SK-N-SH (cell line): ENCODE measurements at regions not wholly inside any gene's neighbourhood (a gene's known extent, or its start where the extent isn't known, plus 50 kb on each side); places are given as distances from the start of the nearest gene placed in this dataset.

Experiments used
- CTCF ChIA-PET: fragments of 300-600, 350-600 bp; formaldehyde crosslinking; extraction: SDS; loops from one replicate; lab custom pipeline; 2021; lab: Yijun Ruan, JAX
- POLR2A ChIA-PET: fragments of 350-600 bp; sonication (Branson Sonifier 250); formaldehyde crosslinking; extraction: SDS; loops from one replicate; lab custom pipeline; 2020; ENCODE audit warnings: antibody characterized with exemption, inconsistent platforms; lab: Yijun Ruan, JAX
- DNase-seq: peaks from one replicate; pipeline ENCODE4 v3.0.0; 2012
- H2AFZ ChIP-seq: fragments of 200-600 bp; sonication (generic); 2 replicates; pipeline ENCODE4 v1.8.1; 2016; ENCODE audit warnings: antibody characterized with exemption, mild to moderate bottlenecking, low read depth
- H3F3A ChIP-seq: fragments of 200-600 bp; sonication (generic); replicated peaks from 2 replicates; pipeline ENCODE3; 2016; ENCODE audit warnings: antibody characterized with exemption, mild to moderate bottlenecking; ENCODE audit not compliant: insufficient read depth
- H3K27ac ChIP-seq, 2 experiments: fragments of 200-500 bp in 1 of 2; fragments of 200-600 bp in 1 of 2; sonication (Bioruptor generic) in 1 of 2; sonication (generic), shearing (Covaris generic) in 1 of 2; 2 replicates each; pipeline versions ENCODE4 v1.5.1 to v1.6.1; 2014 to 2016; ENCODE audit warnings: low read depth in 2 of 2, inconsistent platforms in 1 of 2, low read length in 1 of 2, mild to moderate bottlenecking in 1 of 2, mixed read lengths in 1 of 2
- H3K27me3 ChIP-seq: fragments of 200-600 bp; sonication (generic), shearing (Covaris generic); 2 replicates; pipeline ENCODE4 v1.6.1; 2016; ENCODE audit warnings: mixed run types; ENCODE audit not compliant: insufficient read depth
- H3K36me3 ChIP-seq, 2 experiments: fragments of 200-500 bp in 1 of 2; fragments of 200-600 bp in 1 of 2; sonication (Bioruptor generic) in 1 of 2; sonication (generic) in 1 of 2; replicated peaks in 1 of 2; 2 replicates each; pipeline versions ENCODE3 to v1.5.1; 2014 to 2016; ENCODE audit warnings: low read length in 1 of 2, mild to moderate bottlenecking in 1 of 2; ENCODE audit not compliant: insufficient read depth in 2 of 2, control insufficient read depth in 1 of 2
- H3K4me1 ChIP-seq, 2 experiments: fragments of 200-500 bp in 1 of 2; fragments of 200-600 bp in 1 of 2; sonication (Bioruptor generic) in 1 of 2; sonication (generic), shearing (Covaris generic) in 1 of 2; 2 replicates each; pipeline versions ENCODE4 v1.5.1 to v1.6.1; 2014 to 2016; ENCODE audit warnings: low read depth in 1 of 2, low read length in 1 of 2, mixed run types in 1 of 2; ENCODE audit not compliant: insufficient read depth in 2 of 2, control insufficient read depth in 1 of 2
- H3K4me2 ChIP-seq: fragments of 200-600 bp; sonication (generic), shearing (Covaris generic); 2 replicates; pipeline ENCODE4 v1.6.1; 2017; ENCODE audit warnings: mixed run types
- H3K4me3 ChIP-seq, 2 experiments: fragments of 200-500 bp in 1 of 2; fragments of 200-600 bp in 1 of 2; sonication (Bioruptor generic) in 1 of 2; sonication (generic), shearing (Covaris generic) in 1 of 2; 2 replicates each; pipeline versions ENCODE4 v1.5.1 to v1.8.1; 2014 to 2016; ENCODE audit warnings: low read depth in 2 of 2, inconsistent platforms in 1 of 2, low read length in 1 of 2, mild to moderate bottlenecking in 1 of 2, mixed read lengths in 1 of 2, moderate library complexity in 1 of 2
- H3K79me2 ChIP-seq: fragments of 200-600 bp; sonication (generic); 2 replicates; pipeline ENCODE4 v1.8.1; 2017; ENCODE audit warnings: mild to moderate bottlenecking; ENCODE audit not compliant: insufficient read depth
- H3K9ac ChIP-seq: fragments of 200-600 bp; sonication (generic); 2 replicates; pipeline ENCODE4 v1.6.1; 2017; ENCODE audit warnings: mixed run types
- H3K9me2 ChIP-seq: fragments of 200-600 bp; sonication (generic); 2 replicates; pipeline ENCODE4 v1.6.1; 2017; ENCODE audit warnings: mixed run types
- H3K9me3 ChIP-seq: fragments of 200-600 bp; sonication (generic); 2 replicates; pipeline ENCODE4 v1.6.1; 2017; ENCODE audit warnings: mixed run types, mild to moderate bottlenecking, moderate library complexity
- H4K20me1 ChIP-seq: fragments of 200-600 bp; sonication (generic); 2 replicates; pipeline ENCODE4 v1.6.1; 2017; ENCODE audit warnings: mild to moderate bottlenecking, mixed run types; ENCODE audit not compliant: insufficient read depth
- ELF1 ChIP-seq: IDR thresholded peaks from 2 replicates; pipeline ENCODE4 v1.4.0; 2012
- FOXM1 ChIP-seq: IDR thresholded peaks from 2 replicates; pipeline ENCODE4 v1.4.0; 2012; ENCODE audit warnings: low read depth, mild to moderate bottlenecking
- MXI1 ChIP-seq: IDR thresholded peaks from 2 replicates; pipeline ENCODE4 v1.6.1; 2012; ENCODE audit warnings: mild to moderate bottlenecking, low read depth, low read length, improper control_type of control experiment
- RAD21 ChIP-seq: IDR thresholded peaks from 2 replicates; pipeline ENCODE4 v1.6.1; 2012; ENCODE audit warnings: mild to moderate bottlenecking, low read length
- REST ChIP-seq: IDR thresholded peaks from 2 replicates; pipeline ENCODE4 v1.6.1; 2012; ENCODE audit warnings: mild to moderate bottlenecking, low read depth, low read length, moderate library complexity
- TEAD4 ChIP-seq: IDR thresholded peaks from 2 replicates; pipeline ENCODE4 v1.4.0; 2012; ENCODE audit warnings: mild to moderate bottlenecking, borderline replicate concordance; ENCODE audit not compliant: insufficient read depth
- WGBS: methylation state at CpG from one replicate; pipeline ENCODE4 v1.1.6; 2017; ENCODE audit warnings: low lambda C conversion rate; 5-methylcytosine and 5-hydroxymethylcytosine counted together
- TF ChIP-seq, protein P1 (sequence below): fragments of 200-600 bp; sonication (generic); IDR thresholded peaks from 2 replicates; pipeline ENCODE4 v1.6.1; 2017; ENCODE audit warnings: antibody characterized with exemption, mild to moderate bottlenecking, moderate library complexity
- TF ChIP-seq, protein P2 (sequence below): IDR thresholded peaks from 2 replicates; pipeline ENCODE4 v1.4.0; 2012; ENCODE audit warnings: low read depth, borderline replicate concordance

GRCh38 chr5:93069276-93069675, 511.7 kb downstream of the NR2F1-AS1 start:
- no peaks in the 10 kb centered on the region for H3F3A ChIP-seq
- CTCF ChIA-PET, result interaction anchor here (1.0 kb wide), 1 partner anchor 14 kb away, joined by 3 read pairs; no protein-coding TSS in a partner anchor

DNA sequence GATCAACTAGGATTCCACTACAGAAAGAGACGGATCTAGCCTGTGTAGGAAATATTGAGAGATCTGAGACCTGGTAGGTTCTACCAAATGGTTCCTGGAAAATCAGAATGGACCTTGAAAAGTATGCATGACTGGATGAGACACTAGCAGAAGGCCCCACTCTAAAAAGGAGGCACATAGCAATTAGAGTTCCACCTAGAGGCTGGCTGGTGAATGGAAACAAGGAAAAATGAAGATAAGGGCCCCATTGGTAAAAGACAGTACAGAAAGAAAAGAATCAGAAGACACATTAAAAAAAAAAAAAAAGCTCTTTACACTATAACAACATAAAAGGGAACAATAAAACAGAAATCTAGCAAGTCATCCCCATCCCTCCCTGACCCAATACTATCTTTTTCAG, 518.5 kb downstream of the NR2F1-AS1 start:
- WGBS, result 95% methylated on average over 1 of the region's 1 CpG
- Histone ChIP-seq H3K36me3 (no peaks in the 10 kb centered on the region), H3K4me3 (no peak overlapping the region), H3K9me2 (no peaks in the 10 kb centered on the region), H3K4me2 (no peak overlapping the region), H3K27ac (no peak overlapping the region), H3K9me3 (no peaks in the 10 kb centered on the region), H3F3A (no peaks in the 10 kb centered on the region), H2AFZ (no peak overlapping the region), H4K20me1 (no peaks in the 10 kb centered on the region), H3K27me3 (no peaks in the 10 kb centered on the region), H3K9ac (no peak overlapping the region), H3K4me1 (0 out of 4 replicates have a peak, but pooled peaks cover 0 to 11% of the 10 kb centered on the region in 2 experiments), H3K79me2 (no peaks in the 10 kb centered on the region)
- ChIA-PET CTCF (interaction anchor here (0.6 kb wide), 1 partner anchor 79 kb away, joined by 3 read pairs; no protein-coding TSS in a partner anchor), POLR2A (no interaction called here)
- no peak for DNase-seq
- TF ChIP-seq FOXM1, result no peak
- TF ChIP-seq RAD21, result 0 out of 2 replicates have a peak, but pooled peaks have one; percentile 8
- TF ChIP-seq TEAD4, result no peak
- no peak for TF ChIP-seq MXI1
- TF ChIP-seq, protein P1, sequence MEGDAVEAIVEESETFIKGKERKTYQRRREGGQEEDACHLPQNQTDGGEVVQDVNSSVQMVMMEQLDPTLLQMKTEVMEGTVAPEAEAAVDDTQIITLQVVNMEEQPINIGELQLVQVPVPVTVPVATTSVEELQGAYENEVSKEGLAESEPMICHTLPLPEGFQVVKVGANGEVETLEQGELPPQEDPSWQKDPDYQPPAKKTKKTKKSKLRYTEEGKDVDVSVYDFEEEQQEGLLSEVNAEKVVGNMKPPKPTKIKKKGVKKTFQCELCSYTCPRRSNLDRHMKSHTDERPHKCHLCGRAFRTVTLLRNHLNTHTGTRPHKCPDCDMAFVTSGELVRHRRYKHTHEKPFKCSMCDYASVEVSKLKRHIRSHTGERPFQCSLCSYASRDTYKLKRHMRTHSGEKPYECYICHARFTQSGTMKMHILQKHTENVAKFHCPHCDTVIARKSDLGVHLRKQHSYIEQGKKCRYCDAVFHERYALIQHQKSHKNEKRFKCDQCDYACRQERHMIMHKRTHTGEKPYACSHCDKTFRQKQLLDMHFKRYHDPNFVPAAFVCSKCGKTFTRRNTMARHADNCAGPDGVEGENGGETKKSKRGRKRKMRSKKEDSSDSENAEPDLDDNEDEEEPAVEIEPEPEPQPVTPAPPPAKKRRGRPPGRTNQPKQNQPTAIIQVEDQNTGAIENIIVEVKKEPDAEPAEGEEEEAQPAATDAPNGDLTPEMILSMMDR, result peak; percentile 34; the same call in 1 of the 2 replicates

More at GRCh38 chr5:93069276-93069675, 511.7 kb downstream of the NR2F1-AS1 start:
- H4K20me1 ChIP-seq, result no peaks in the 10 kb centered on the region
- H3K9me2 ChIP-seq, result no peaks in the 10 kb centered on the region
- TF ChIP-seq, protein P2, sequence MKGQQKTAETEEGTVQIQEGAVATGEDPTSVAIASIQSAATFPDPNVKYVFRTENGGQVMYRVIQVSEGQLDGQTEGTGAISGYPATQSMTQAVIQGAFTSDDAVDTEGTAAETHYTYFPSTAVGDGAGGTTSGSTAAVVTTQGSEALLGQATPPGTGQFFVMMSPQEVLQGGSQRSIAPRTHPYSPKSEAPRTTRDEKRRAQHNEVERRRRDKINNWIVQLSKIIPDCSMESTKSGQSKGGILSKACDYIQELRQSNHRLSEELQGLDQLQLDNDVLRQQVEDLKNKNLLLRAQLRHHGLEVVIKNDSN, result no peak
- no peak for TF ChIP-seq REST
- TF ChIP-seq ELF1, result no peak
- H3K9ac ChIP-seq, result no peak overlapping the region
- no peak overlapping the region for H3K27ac ChIP-seq
- H3K79me2 ChIP-seq, result no peaks in the 10 kb centered on the region
- POLR2A ChIA-PET, result no interaction called here
- no peaks in the 10 kb centered on the region for H3K36me3 ChIP-seq
- 91% methylated on average over 2 of the region's 2 CpGs for WGBS
- no peak overlapping the region for H3K4me3 ChIP-seq
- no peak overlapping the region for H2AFZ ChIP-seq
- DNase-seq, result no peak
- no peaks in the 10 kb centered on the region for H3K27me3 ChIP-seq
- H3K4me2 ChIP-seq, result no peak overlapping the region
- peaks cover 5 to 8% of the 10 kb centered on the region in 2 experiments; a peak in 2 of 4 replicates for H3K4me1 ChIP-seq
- no peaks in the 10 kb centered on the region for H3K9me3 ChIP-seq
